ENCODE measurements at regions not wholly inside any gene's neighbourhood (a gene's known extent, or its start where the extent isn't known, plus 50 kb on each side); places are given as distances from the start of the nearest gene placed in this dataset.

DNA sequence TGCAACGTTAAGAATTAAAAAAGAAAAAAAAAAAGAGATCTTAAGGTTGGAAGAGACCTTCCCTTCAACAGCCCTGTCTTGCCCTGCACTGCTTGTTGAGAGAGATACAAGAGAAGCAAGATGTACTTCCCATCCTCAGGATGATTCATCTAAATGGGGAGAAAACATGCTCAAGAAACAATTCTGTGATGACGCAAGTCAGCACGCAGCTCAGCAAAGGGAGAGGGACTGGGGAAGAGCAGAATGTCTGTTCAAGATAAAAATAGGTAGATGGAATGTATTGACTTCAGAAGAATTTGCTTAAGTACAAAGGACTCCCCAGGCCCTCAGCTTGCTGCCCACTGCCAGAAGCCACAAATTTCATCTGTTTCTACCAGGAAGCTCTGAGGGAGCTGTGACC, 198.2 kb upstream of the SPRED2 start:
- TF ChIP-seq CTCF (IDR thresholded peaks at IDR 0.05) (no peak), EZH2 (IDR thresholded peaks at IDR 0.05; ENCODE audit: borderline replicate concordance, insufficient read depth, low read depth, low read length, poor library complexity, severe bottlenecking) (no peak)

Measured in B cell (primary cell).